HepG2 (cell line): ENCODE measurements at regions not wholly inside any gene's neighbourhood (a gene's known extent, or its start where the extent isn't known, plus 50 kb on each side); places are given as distances from the start of the nearest gene placed in this dataset.

ENCODE experiments used
- ATAC-seq: fragments of 200-7000 bp; cut with Tn5 transposase; 3 replicates; pipeline ENCODE4 v1.9.1; 2020; ENCODE audit warnings: mild to moderate bottlenecking, moderate library complexity
- BruUV-seq: library from RNA; stranded (reverse); fragments of 400-500 nt; replicated peaks from 2 replicates; lab custom pipeline; 2021; lab: Mats Ljungman, UMichigan
- CTCF ChIA-PET: fragments of 300-600 bp; formaldehyde crosslinking; extraction: SDS; loops from one replicate; lab custom pipeline; 2021; ENCODE audit warnings: low total read pairs, inconsistent platforms, low intra/inter-chr PET ratio; lab: Yijun Ruan, JAX
- POLR2A ChIA-PET: fragments of 350-600 bp; sonication (Branson Sonifier 250); formaldehyde crosslinking; loops from one replicate; lab custom pipeline; 2020; ENCODE audit warnings: antibody characterized with exemption, inconsistent platforms; lab: Yijun Ruan, JAX
- DNase-seq: peaks from one replicate; pipeline ENCODE4 v3.0.0-alpha.2; 2015; ENCODE audit warnings: low spot score
- FAIRE-seq: peaks from 3 replicates; lab custom pipeline; 2011; peaks lifted over from hg19 to GRCh38; lab: Jason Lieb, UNC
- H2AFZ ChIP-seq: one replicate; pipeline ENCODE4 v1.6.1; 2011; ENCODE audit warnings: low read length, inconsistent platforms
- H3K27ac ChIP-seq: fragments of 300-600 bp; 3 replicates; pipeline ENCODE4 v1.8.0; 2011; ENCODE audit warnings: mixed run types, mild to moderate bottlenecking, mixed read lengths, low read length, inconsistent platforms; ENCODE audit not compliant: insufficient read depth; ENCODE audit errors: extremely low read length
- H3K27me3 ChIP-seq, 2 experiments: fragments of 200-600 bp in 1 of 2; 2 replicates in 1 of 2; 3 replicates in 1 of 2; pipeline versions ENCODE4 v1.6.0 to v1.8.0; 2011; ENCODE audit warnings: low read length in 2 of 2, mild to moderate bottlenecking in 2 of 2, moderate library complexity in 2 of 2, inconsistent platforms in 1 of 2; ENCODE audit not compliant: insufficient read depth in 2 of 2, control insufficient read depth in 1 of 2
- H3K36me3 ChIP-seq, 2 experiments: fragments of 200-600 bp in 1 of 2; replicated peaks in 1 of 2; 2 replicates in 1 of 2; 3 replicates in 1 of 2; pipeline versions ENCODE4 v1.5.1 to v1.8.0; 2011; ENCODE audit warnings: low read length in 2 of 2, inconsistent platforms in 1 of 2; ENCODE audit not compliant: insufficient read depth in 2 of 2, control insufficient read depth in 1 of 2
- H3K4me1 ChIP-seq: 2 replicates; pipeline ENCODE4 v1.5.1; 2012; ENCODE audit warnings: low read length, inconsistent platforms; ENCODE audit not compliant: insufficient read depth
- H3K4me2 ChIP-seq: 2 replicates; pipeline ENCODE4 v1.6.0; 2011; ENCODE audit warnings: low read depth, low read length, inconsistent platforms
- H3K4me3 ChIP-seq, 3 experiments: fragments of 200-600 bp in 1 of 3; sonication (generic), shearing (Covaris generic) in 1 of 3; replicated peaks in 1 of 3; 2 replicates each; pipeline ENCODE4 v1.5.1; 2011 to 2016; ENCODE audit warnings: low read length in 3 of 3, inconsistent platforms in 2 of 3, low read depth in 2 of 3, mild to moderate bottlenecking in 2 of 3, control low read depth in 1 of 3, mixed read lengths in 1 of 3; ENCODE audit not compliant: insufficient read depth in 1 of 3
- H3K79me2 ChIP-seq: one replicate; pipeline ENCODE4 v1.6.1; 2011; ENCODE audit warnings: low read length, inconsistent platforms; ENCODE audit not compliant: insufficient read depth
- H3K9ac ChIP-seq: 2 replicates; pipeline ENCODE4 v1.6.0; 2011; ENCODE audit warnings: mild to moderate bottlenecking, low read depth, low read length, inconsistent platforms; ENCODE audit not compliant: insufficient read depth
- H3K9me3 ChIP-seq: 2 replicates; pipeline ENCODE4 v1.5.1; 2012; ENCODE audit warnings: mild to moderate bottlenecking, low read length
- H4K20me1 ChIP-seq: 2 replicates; pipeline ENCODE4 v1.6.0; 2011; ENCODE audit warnings: inconsistent platforms, mild to moderate bottlenecking, low read length, moderate library complexity; ENCODE audit not compliant: insufficient read depth
- AFF4 ChIP-seq: sonication (generic); formaldehyde crosslinking; IDR thresholded peaks from 2 replicates; pipeline ENCODE4 v1.4.0; 2020; ENCODE audit warnings: missing genetic modification reagents
- CREM ChIP-seq, 2 experiments: sonication (generic) in 1 of 2; formaldehyde crosslinking in 1 of 2; IDR thresholded peaks; 2 replicates each; pipeline versions ENCODE4 v1.4.0 to v1.6.1; 2016 to 2020; ENCODE audit warnings: antibody characterized with exemption in 1 of 2, mild to moderate bottlenecking in 1 of 2, missing genetic modification reagents in 1 of 2
- HOXA7 ChIP-seq: sonication (generic); formaldehyde crosslinking; IDR thresholded peaks from 2 replicates; pipeline ENCODE4 v1.8.1; 2022; ENCODE audit warnings: mild to moderate bottlenecking, missing genetic modification reagents, moderate library complexity
- MED13 ChIP-seq: sonication (generic); formaldehyde crosslinking; IDR thresholded peaks from 2 replicates; pipeline ENCODE4 v1.5.0; 2020; ENCODE audit warnings: missing genetic modification reagents
- MTF2 ChIP-seq: sonication (generic); formaldehyde crosslinking; IDR thresholded peaks from 2 replicates; pipeline ENCODE4 v1.5.0; 2020; ENCODE audit warnings: missing genetic modification reagents, borderline replicate concordance
- MXD1 ChIP-seq: sonication (generic); formaldehyde crosslinking; IDR thresholded peaks from 2 replicates; pipeline ENCODE4 v1.4.0; 2020; ENCODE audit warnings: mild to moderate bottlenecking, missing genetic modification reagents
- PHF8 ChIP-seq: sonication (generic); formaldehyde crosslinking; IDR thresholded peaks from 2 replicates; pipeline ENCODE4 v1.5.0; 2020; ENCODE audit warnings: missing genetic modification reagents
- POLR2G ChIP-seq: fragments of 200-400 bp; formaldehyde crosslinking; IDR thresholded peaks from 2 replicates; pipeline ENCODE4 v1.6.1; 2018; ENCODE audit warnings: mild to moderate bottlenecking, low read depth, low read length, moderate library complexity
- PRDM4 ChIP-seq: sonication (generic); formaldehyde crosslinking; IDR thresholded peaks from 2 replicates; pipeline ENCODE4 v1.9.0; 2021; ENCODE audit warnings: missing genetic modification reagents, borderline replicate concordance
- REPIN1 ChIP-seq: sonication (generic); formaldehyde crosslinking; IDR thresholded peaks from 2 replicates; pipeline ENCODE4 v1.8.0; 2022; ENCODE audit warnings: missing genetic modification reagents, low read depth, mild to moderate bottlenecking, borderline replicate concordance
- SNAI1 ChIP-seq: sonication (generic); formaldehyde crosslinking; IDR thresholded peaks from 2 replicates; pipeline ENCODE4 v1.5.0; 2020; ENCODE audit warnings: mild to moderate bottlenecking, missing genetic modification reagents, borderline replicate concordance
- ZFP36L2 ChIP-seq: sonication (generic); formaldehyde crosslinking; IDR thresholded peaks from 2 replicates; pipeline ENCODE4 v1.4.0; 2020; ENCODE audit warnings: missing genetic modification reagents
- ZNF10 ChIP-seq: sonication (generic); formaldehyde crosslinking; IDR thresholded peaks from 2 replicates; pipeline ENCODE4 v1.4.0; 2020; ENCODE audit warnings: mild to moderate bottlenecking, low read depth, missing genetic modification reagents, borderline replicate concordance
- ZNF124 ChIP-seq: sonication (generic); formaldehyde crosslinking; IDR thresholded peaks from 2 replicates; pipeline ENCODE4 v1.4.0; 2020; ENCODE audit warnings: missing genetic modification reagents
- ZNF496 ChIP-seq: sonication (generic); formaldehyde crosslinking; IDR thresholded peaks from 2 replicates; pipeline ENCODE4 v1.8.1; 2023; ENCODE audit warnings: mild to moderate bottlenecking, moderate library complexity, missing genetic modification reagents; ENCODE audit not compliant: insufficient replicate concordance
- ZNF772 ChIP-seq: sonication (generic); formaldehyde crosslinking; IDR thresholded peaks from 2 replicates; pipeline ENCODE4 v1.5.0; 2020; ENCODE audit warnings: mild to moderate bottlenecking, missing genetic modification reagents
- WGBS: methylation state at CpG from one replicate; pipeline ENCODE4 v1.1.6; 2017; ENCODE audit warnings: low lambda C conversion rate; 5-methylcytosine and 5-hydroxymethylcytosine counted together
- in situ Hi-C: cut with HindIII; loops from 2 replicates; pipeline ENCODE4 v1.10.0; 2017; ENCODE audit warnings: low pct_unique_long_range_greater_than_20kb; ENCODE audit not compliant: extremely low pct_ligation_motif_present
- intact Hi-C: fragments of 100-400 bp; cut with micrococcal nuclease; formaldehyde crosslinking; loops from one replicate; pipeline ENCODE4 v1.10.0; 2022; ENCODE audit not compliant: unreplicated experiment

GRCh38 chr2:64298161-64298560, 153.9 kb upstream of the PELI1 start (continued):
- TF ChIP-seq AFF4 (no peak), CREM (IDR thresholded peaks at IDR 0.05) (no peak), CREM (CRISPR knock-in tag; IDR thresholded peaks at IDR 0.05) (no peak), MTF2 (CRISPR knock-in tag) (no peak), ZFP36L2 (CRISPR knock-in tag) (no peak), ZNF772 (CRISPR knock-in tag) (no peak)
- TF ChIP-seq, all 625 proteins: peak for 0

- Histone ChIP-seq H3K9ac (no peak overlapping the region), H3K27me3 (peaks cover 0 to 1% of the 10 kb centered on the region in 2 experiments; a peak in 2 of 5 replicates), H3K4me2 (no peak overlapping the region), H3K4me3 (no peak overlapping the region), H2AFZ (no peak overlapping the region), H3K27ac (no peak overlapping the region), H3K4me1 (no peaks in the 10 kb centered on the region), H4K20me1 (no peaks in the 10 kb centered on the region), H3K9me3 (no peaks in the 10 kb centered on the region), H3K36me3 (no peaks in the 10 kb centered on the region), H3K79me2 (no peaks in the 10 kb centered on the region)
- TF ChIP-seq PRDM4 (no peak), REPIN1 (CRISPR knock-in tag) (no peak), ZNF10 (no peak), POLR2G (no peak), SNAI1 (CRISPR knock-in tag) (no peak), MXD1 (no peak), ZNF124 (CRISPR knock-in tag) (no peak), HOXA7 (CRISPR knock-in tag) (no peak), PHF8 (CRISPR knock-in tag) (no peak), ZNF496 (CRISPR knock-in tag) (no peak), MED13 (CRISPR knock-in tag) (no peak)
- DNase-seq, result no peak
- ChIA-PET CTCF (no interaction called here), POLR2A (no interaction called here)
- intact Hi-C loops, result no loop called here
- 19% methylated on average over 3 of the region's 3 CpGs for WGBS
- in situ Hi-C loops, result no loop called here
- no peak for ATAC-seq
- no TSS peak for BruUV-seq
- FAIRE-seq, result no peak
Measured at GRCh38 chr2:64300066-64300465, 153.9 kb upstream of the LGALSL start.
